Astrocyte of the cerebellum (primary cell): ENCODE measurements at regions not wholly inside any gene's neighbourhood (a gene's known extent, or its start where the extent isn't known, plus 50 kb on each side); places are given as distances from the start of the nearest gene placed in this dataset.

ENCODE experiments used
- DNase-seq: peaks from one replicate; pipeline ENCODE4 v3.0.0-alpha.2; 2011; ENCODE audit warnings: low read depth
- H3K4me3 ChIP-seq: 2 replicates; pipeline ENCODE4 v1.5.1; 2011; ENCODE audit warnings: mild to moderate bottlenecking, low read depth, low read length, moderate library complexity
- CTCF ChIP-seq: IDR thresholded peaks from 2 replicates; pipeline ENCODE4 v1.5.1; 2012; ENCODE audit warnings: low read length, low read depth, moderate library complexity, mild to moderate bottlenecking; ENCODE audit errors: missing control alignments
- in situ Hi-C: cut with HindIII; loops from 2 replicates; pipeline ENCODE4 v1.10.0; 2017; ENCODE audit warnings: low sequenced_read_pairs

GRCh38 chr22:46040471-46041465 is 63.8 kb upstream of the WNT7B start:
- in situ Hi-C loops: no loop called here
- no peak overlapping the region for H3K4me3 ChIP-seq
- no peak for DNase-seq
- no peak for TF ChIP-seq CTCF

GRCh38 chr22:46041642-46042041 is 64.7 kb upstream of the WNT7B start:
- no peak overlapping the region for H3K4me3 ChIP-seq
- DNase-seq: no peak
- in situ Hi-C loops: no loop called here
- no peak for TF ChIP-seq CTCF

GRCh38 chr22:46042786-46043185 is 65.8 kb upstream of the WNT7B start:
- no peak for DNase-seq

GRCh38 chr22:46043339-46043738 is 66.4 kb upstream of the WNT7B start:
- DNase-seq: no peak
- TF ChIP-seq CTCF: no peak
- in situ Hi-C loops: no loop called here
- H3K4me3 ChIP-seq: peak overlapping the region; percentile 58

More at GRCh38 chr22:46042786-46043185, 65.8 kb upstream of the WNT7B start:
- no peak overlapping the region for H3K4me3 ChIP-seq
- TF ChIP-seq CTCF: no peak
- in situ Hi-C loops: no loop called here

- H3K4me3 ChIP-seq: peak overlapping the region; percentile 58
- no peak for DNase-seq
- in situ Hi-C loops: no loop called here
- TF ChIP-seq CTCF: no peak
Measured at GRCh38 chr22:46043816-46044620, 67.1 kb upstream of the WNT7B start.

GRCh38 chr22:46044621-46045458 is 67.9 kb upstream of the WNT7B start:
- in situ Hi-C loops: no loop called here
- TF ChIP-seq CTCF: no peak
- peak overlapping the region; percentile 58 for H3K4me3 ChIP-seq
- DNase-seq: no peak
